ENCODE measurements at regions not wholly inside any gene's neighbourhood (a gene's known extent, or its start where the extent isn't known, plus 50 kb on each side); places are given as distances from the start of the nearest gene placed in this dataset.

DNA sequence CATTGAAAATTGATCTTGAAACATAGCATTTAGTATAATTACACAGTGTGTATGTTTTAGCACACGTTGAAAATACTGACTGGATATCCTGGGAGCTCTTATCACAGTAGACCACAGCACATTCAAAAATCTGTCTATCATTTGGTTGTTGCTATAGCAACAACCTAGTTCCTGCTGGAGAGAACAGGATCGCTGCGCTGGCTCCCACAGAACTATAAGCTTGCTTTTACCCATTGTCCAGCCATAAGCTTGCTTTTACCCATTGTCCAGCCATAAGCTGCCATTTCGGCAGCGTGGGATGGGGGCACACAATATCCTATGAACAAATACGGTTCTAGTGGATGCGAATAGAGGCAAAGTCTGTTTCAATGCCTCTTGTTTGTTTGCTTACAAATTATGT is 70.4 kb upstream of the ST6GAL2 start:
- Histone ChIP-seq H3K9ac (ENCODE audit: insufficient read depth in 1 of 2, low read length in 2 of 2) (no peak overlapping the region), H3K9me3 (ENCODE audit: control insufficient read depth in 4 of 4, insufficient read depth in 3 of 4, low read length in 3 of 4) (no peaks in the 10 kb centered on the region), H3K27me3 (ENCODE audit: control insufficient read depth in 3 of 3, insufficient read depth in 3 of 3, low read length in 2 of 3) (no peaks in the 10 kb centered on the region), H3K36me3 (ENCODE audit: control insufficient read depth in 4 of 4, insufficient read depth in 4 of 4, low read length in 4 of 4) (no peaks in the 10 kb centered on the region), H3K27ac (ENCODE audit: low read depth in 1 of 2, low read length in 1 of 2) (no peak overlapping the region), H3K4me3 (no peak overlapping the region), H3K4me1 (ENCODE audit: control insufficient read depth in 5 of 5, insufficient read depth in 5 of 5, low read length in 5 of 5) (no peaks in the 10 kb centered on the region)
- 77 to 80% methylated on average over 7 of the region's 7 CpGs for WGBS, 2 donors
- DNase-seq (no peak), ATAC-seq (ENCODE audit: insufficient read depth, low FRiP score) (no peak)
- TF ChIP-seq, protein P1, sequence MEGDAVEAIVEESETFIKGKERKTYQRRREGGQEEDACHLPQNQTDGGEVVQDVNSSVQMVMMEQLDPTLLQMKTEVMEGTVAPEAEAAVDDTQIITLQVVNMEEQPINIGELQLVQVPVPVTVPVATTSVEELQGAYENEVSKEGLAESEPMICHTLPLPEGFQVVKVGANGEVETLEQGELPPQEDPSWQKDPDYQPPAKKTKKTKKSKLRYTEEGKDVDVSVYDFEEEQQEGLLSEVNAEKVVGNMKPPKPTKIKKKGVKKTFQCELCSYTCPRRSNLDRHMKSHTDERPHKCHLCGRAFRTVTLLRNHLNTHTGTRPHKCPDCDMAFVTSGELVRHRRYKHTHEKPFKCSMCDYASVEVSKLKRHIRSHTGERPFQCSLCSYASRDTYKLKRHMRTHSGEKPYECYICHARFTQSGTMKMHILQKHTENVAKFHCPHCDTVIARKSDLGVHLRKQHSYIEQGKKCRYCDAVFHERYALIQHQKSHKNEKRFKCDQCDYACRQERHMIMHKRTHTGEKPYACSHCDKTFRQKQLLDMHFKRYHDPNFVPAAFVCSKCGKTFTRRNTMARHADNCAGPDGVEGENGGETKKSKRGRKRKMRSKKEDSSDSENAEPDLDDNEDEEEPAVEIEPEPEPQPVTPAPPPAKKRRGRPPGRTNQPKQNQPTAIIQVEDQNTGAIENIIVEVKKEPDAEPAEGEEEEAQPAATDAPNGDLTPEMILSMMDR (IDR thresholded peaks at IDR 0.05; ENCODE audit: control extremely low read depth, extremely low read depth), result no peak

- H3K27ac ChIP-seq (ENCODE audit: low read depth in 1 of 2, low read length in 1 of 2), result no peak overlapping the region
- no peak overlapping the region for H3K4me3 ChIP-seq
- no peak overlapping the region for H3K9ac ChIP-seq (ENCODE audit: insufficient read depth in 1 of 2, low read length in 2 of 2)
- no peaks in the 10 kb centered on the region for H3K9me3 ChIP-seq (ENCODE audit: control insufficient read depth in 4 of 4, insufficient read depth in 3 of 4, low read length in 3 of 4)
- H3K4me1 ChIP-seq (ENCODE audit: control insufficient read depth in 5 of 5, insufficient read depth in 5 of 5, low read length in 5 of 5), result no peaks in the 10 kb centered on the region
- no peaks in the 10 kb centered on the region for H3K36me3 ChIP-seq (ENCODE audit: control insufficient read depth in 4 of 4, insufficient read depth in 4 of 4, low read length in 4 of 4)
- no peak for ATAC-seq (ENCODE audit: insufficient read depth, low FRiP score)
- DNase-seq, result peak in 1 of 3 donors; percentile 9
- WGBS, 2 donors, result 60 to 70% methylated on average over 3 of the region's 3 CpGs
- H3K27me3 ChIP-seq (ENCODE audit: control insufficient read depth in 3 of 3, insufficient read depth in 3 of 3, low read length in 2 of 3), result no peaks in the 10 kb centered on the region
- TF ChIP-seq, protein P1 (IDR thresholded peaks at IDR 0.05; ENCODE audit: control extremely low read depth, extremely low read depth), result no peak
Measured at GRCh38 chr2:106956879-106957278, 70.9 kb upstream of the ST6GAL2 start.

GRCh38 chr2:106959975-106960682 is 74.2 kb upstream of the ST6GAL2 start:
- TF ChIP-seq, protein P1 (IDR thresholded peaks at IDR 0.05; ENCODE audit: control extremely low read depth, extremely low read depth), result no peak
- no peak for ATAC-seq (ENCODE audit: insufficient read depth, low FRiP score)
- Histone ChIP-seq H3K36me3 (ENCODE audit: control insufficient read depth in 4 of 4, insufficient read depth in 4 of 4, low read length in 4 of 4) (no peaks in the 10 kb centered on the region), H3K4me3 (no peak overlapping the region), H3K27me3 (ENCODE audit: control insufficient read depth in 3 of 3, insufficient read depth in 3 of 3, low read length in 2 of 3) (no peaks in the 10 kb centered on the region), H3K27ac (ENCODE audit: low read depth in 1 of 2, low read length in 1 of 2) (no peak overlapping the region), H3K9ac (ENCODE audit: insufficient read depth in 1 of 2, low read length in 2 of 2) (no peak overlapping the region), H3K9me3 (ENCODE audit: control insufficient read depth in 4 of 4, insufficient read depth in 3 of 4, low read length in 3 of 4) (peaks cover 0 to 2% (median 0%) of the 10 kb centered on the region in 4 donors), H3K4me1 (ENCODE audit: control insufficient read depth in 5 of 5, insufficient read depth in 5 of 5, low read length in 5 of 5) (no peaks in the 10 kb centered on the region)
- no peak for DNase-seq
- WGBS, 2 donors, result 51 to 78% methylated on average over 1 of the region's 1 CpG
